ENCODE measurements at regions not wholly inside any gene's neighbourhood (a gene's known extent, or its start where the extent isn't known, plus 50 kb on each side); places are given as distances from the start of the nearest gene placed in this dataset.

GRCh38 chr9:93810028-93810971 is 144.9 kb downstream of the BARX1 start:
- no peak overlapping the region for H3K4me3 ChIP-seq
- peaks cover 0 to 6% (median 0%) of the 10 kb centered on the region in 3 donors for H3K9me3 ChIP-seq
- no peaks in the 10 kb centered on the region for H3K36me3 ChIP-seq
- no peak for TF ChIP-seq POLR2A (IDR thresholded peaks at IDR 0.05)
- TF ChIP-seq POLR2AphosphoS5 (IDR thresholded peaks at IDR 0.05): no peak
- TF ChIP-seq, protein P1, sequence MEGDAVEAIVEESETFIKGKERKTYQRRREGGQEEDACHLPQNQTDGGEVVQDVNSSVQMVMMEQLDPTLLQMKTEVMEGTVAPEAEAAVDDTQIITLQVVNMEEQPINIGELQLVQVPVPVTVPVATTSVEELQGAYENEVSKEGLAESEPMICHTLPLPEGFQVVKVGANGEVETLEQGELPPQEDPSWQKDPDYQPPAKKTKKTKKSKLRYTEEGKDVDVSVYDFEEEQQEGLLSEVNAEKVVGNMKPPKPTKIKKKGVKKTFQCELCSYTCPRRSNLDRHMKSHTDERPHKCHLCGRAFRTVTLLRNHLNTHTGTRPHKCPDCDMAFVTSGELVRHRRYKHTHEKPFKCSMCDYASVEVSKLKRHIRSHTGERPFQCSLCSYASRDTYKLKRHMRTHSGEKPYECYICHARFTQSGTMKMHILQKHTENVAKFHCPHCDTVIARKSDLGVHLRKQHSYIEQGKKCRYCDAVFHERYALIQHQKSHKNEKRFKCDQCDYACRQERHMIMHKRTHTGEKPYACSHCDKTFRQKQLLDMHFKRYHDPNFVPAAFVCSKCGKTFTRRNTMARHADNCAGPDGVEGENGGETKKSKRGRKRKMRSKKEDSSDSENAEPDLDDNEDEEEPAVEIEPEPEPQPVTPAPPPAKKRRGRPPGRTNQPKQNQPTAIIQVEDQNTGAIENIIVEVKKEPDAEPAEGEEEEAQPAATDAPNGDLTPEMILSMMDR (IDR thresholded peaks at IDR 0.05): no peak
- TF ChIP-seq EP300 (IDR thresholded peaks at IDR 0.05): no peak
- no peak for ATAC-seq
- WGBS, 2 donors (ENCODE audit: low coverage in 1 of 2): 20 to 40% methylated on average over 1 to 2 of the region's 45 CpGs
- peaks cover 48% of the 10 kb centered on the region for H3K27me3 ChIP-seq
- no peaks in the 10 kb centered on the region for H3K4me1 ChIP-seq
- no peak overlapping the region for H3K27ac ChIP-seq

- H3K27ac ChIP-seq: no peak overlapping the region
- no peak for ATAC-seq
- no peak for TF ChIP-seq POLR2A (IDR thresholded peaks at IDR 0.05)
- TF ChIP-seq, protein P1 (IDR thresholded peaks at IDR 0.05): no peak
- no peak for TF ChIP-seq POLR2AphosphoS5 (IDR thresholded peaks at IDR 0.05)
- no peak for TF ChIP-seq EP300 (IDR thresholded peaks at IDR 0.05)
- peaks cover 0 to 14% (median 0%) of the 10 kb centered on the region in 3 donors for H3K9me3 ChIP-seq
- no peak overlapping the region for H3K4me3 ChIP-seq
- no peaks in the 10 kb centered on the region for H3K36me3 ChIP-seq
- WGBS, 2 donors (ENCODE audit: low coverage in 1 of 2): 100% methylated on average over 4 of the region's 12 CpGs
- no peaks in the 10 kb centered on the region for H3K4me1 ChIP-seq
- H3K27me3 ChIP-seq: peaks cover 46% of the 10 kb centered on the region
Observed at GRCh38 chr9:93809204-93809940, 145.8 kb downstream of the BARX1 start.

GRCh38 chr9:93808115-93809029 is 146.8 kb downstream of the BARX1 start:
- H3K27me3 ChIP-seq: peaks cover 36% of the 10 kb centered on the region
- H3K9me3 ChIP-seq: peaks cover 0 to 14% (median 0%) of the 10 kb centered on the region in 3 donors
- no peaks in the 10 kb centered on the region for H3K4me1 ChIP-seq
- TF ChIP-seq POLR2AphosphoS5 (IDR thresholded peaks at IDR 0.05) (no peak), POLR2A (IDR thresholded peaks at IDR 0.05) (no peak), EP300 (IDR thresholded peaks at IDR 0.05) (no peak)
- TF ChIP-seq, protein P1 (IDR thresholded peaks at IDR 0.05): no peak
- no peaks in the 10 kb centered on the region for H3K36me3 ChIP-seq
- 37% methylated on average over 3 of the region's 10 CpGs; no CpG with 5 or more reads in 1 of the 2 donors for WGBS, 2 donors (ENCODE audit: low coverage in 1 of 2)
- no peak overlapping the region for H3K27ac ChIP-seq
- ATAC-seq: no peak
- no peak overlapping the region for H3K4me3 ChIP-seq

- TF ChIP-seq, protein P1 (IDR thresholded peaks at IDR 0.05): no peak
- TF ChIP-seq EP300 (IDR thresholded peaks at IDR 0.05) (no peak), POLR2A (IDR thresholded peaks at IDR 0.05) (no peak), POLR2AphosphoS5 (IDR thresholded peaks at IDR 0.05) (no peak)
- no peaks in the 10 kb centered on the region for H3K4me1 ChIP-seq
- no peak overlapping the region for H3K27ac ChIP-seq
Observed at GRCh38 chr9:93807166-93808074, 147.7 kb downstream of the BARX1 start.

More at GRCh38 chr9:93807166-93808074, 147.7 kb downstream of the BARX1 start:
- Histone ChIP-seq H3K4me3 (no peak overlapping the region), H3K27me3 (peaks cover 33% of the 10 kb centered on the region), H3K36me3 (no peaks in the 10 kb centered on the region), H3K9me3 (peaks cover 0 to 12% (median 0%) of the 10 kb centered on the region in 3 donors)
- ATAC-seq: no peak
- 52 to 67% methylated on average over 3 to 5 of the region's 14 CpGs for WGBS, 2 donors (ENCODE audit: low coverage in 1 of 2)

Measured in gastroesophageal sphincter (tissue), 4 donors.